ENCODE measurements at regions not wholly inside any gene's neighbourhood (a gene's known extent, or its start where the extent isn't known, plus 50 kb on each side); places are given as distances from the start of the nearest gene placed in this dataset.

DNA sequence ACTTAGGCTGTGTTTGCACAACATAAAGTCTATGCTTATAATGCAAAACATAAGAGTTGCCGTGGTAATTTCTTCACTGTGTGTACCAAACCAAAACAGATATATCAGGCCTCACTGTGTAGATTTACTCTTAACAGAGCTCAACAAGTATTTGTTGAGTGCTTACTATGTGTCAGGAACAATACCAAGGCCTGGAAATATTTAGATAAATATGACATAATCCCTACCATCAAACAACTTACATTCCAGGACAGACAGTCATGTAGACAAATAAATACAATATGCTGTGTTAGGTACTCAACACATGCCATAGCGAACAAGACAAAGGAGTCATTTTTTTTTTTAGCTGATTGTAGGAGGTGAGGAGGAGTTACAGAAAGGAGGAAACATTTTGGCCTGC, 554.0 kb downstream of the NSUN3 start:
- Histone ChIP-seq H3K27ac (no peak overlapping the region), H3K79me2 (no peaks in the 10 kb centered on the region), H3K4me1 (no peaks in the 10 kb centered on the region), H3K36me3 (ENCODE audit: control insufficient read depth, insufficient read depth, low read length) (no peaks in the 10 kb centered on the region), H3K4me3 (ENCODE audit: low read depth, low read length) (no peak overlapping the region), H3K4me2 (ENCODE audit: low read length) (no peak overlapping the region), H2AFZ (no peak overlapping the region), H3K9me3 (ENCODE audit: control insufficient read depth, low read length) (no peaks in the 10 kb centered on the region), H3K27me3 (ENCODE audit: control insufficient read depth, insufficient read depth, low read length) (no peaks in the 10 kb centered on the region), H3K9ac (no peak overlapping the region)
- TF ChIP-seq, protein P1, sequence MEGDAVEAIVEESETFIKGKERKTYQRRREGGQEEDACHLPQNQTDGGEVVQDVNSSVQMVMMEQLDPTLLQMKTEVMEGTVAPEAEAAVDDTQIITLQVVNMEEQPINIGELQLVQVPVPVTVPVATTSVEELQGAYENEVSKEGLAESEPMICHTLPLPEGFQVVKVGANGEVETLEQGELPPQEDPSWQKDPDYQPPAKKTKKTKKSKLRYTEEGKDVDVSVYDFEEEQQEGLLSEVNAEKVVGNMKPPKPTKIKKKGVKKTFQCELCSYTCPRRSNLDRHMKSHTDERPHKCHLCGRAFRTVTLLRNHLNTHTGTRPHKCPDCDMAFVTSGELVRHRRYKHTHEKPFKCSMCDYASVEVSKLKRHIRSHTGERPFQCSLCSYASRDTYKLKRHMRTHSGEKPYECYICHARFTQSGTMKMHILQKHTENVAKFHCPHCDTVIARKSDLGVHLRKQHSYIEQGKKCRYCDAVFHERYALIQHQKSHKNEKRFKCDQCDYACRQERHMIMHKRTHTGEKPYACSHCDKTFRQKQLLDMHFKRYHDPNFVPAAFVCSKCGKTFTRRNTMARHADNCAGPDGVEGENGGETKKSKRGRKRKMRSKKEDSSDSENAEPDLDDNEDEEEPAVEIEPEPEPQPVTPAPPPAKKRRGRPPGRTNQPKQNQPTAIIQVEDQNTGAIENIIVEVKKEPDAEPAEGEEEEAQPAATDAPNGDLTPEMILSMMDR (IDR thresholded peaks at IDR 0.05): no peak

DNA sequence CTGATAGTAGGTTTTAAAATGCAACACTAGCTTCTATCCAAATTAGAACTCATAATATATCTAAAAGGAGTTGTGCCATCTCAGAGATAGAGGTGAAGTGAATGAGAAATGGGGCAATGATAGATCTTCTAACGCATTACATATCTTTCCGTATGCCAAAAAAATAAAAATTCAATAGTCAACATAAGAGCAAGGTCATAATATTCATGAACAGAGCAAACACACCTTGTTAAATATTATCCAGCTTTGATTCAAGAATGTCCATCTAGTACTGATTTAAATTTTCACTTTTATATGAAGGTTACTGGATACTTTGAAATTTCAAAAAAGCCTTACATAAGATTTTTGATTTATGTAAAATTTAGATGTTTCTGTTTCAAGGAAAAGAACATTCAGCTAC, 554.5 kb downstream of the NSUN3 start:
- H3K36me3 ChIP-seq (ENCODE audit: control insufficient read depth, insufficient read depth, low read length): no peaks in the 10 kb centered on the region
- no peaks in the 10 kb centered on the region for H3K27me3 ChIP-seq (ENCODE audit: control insufficient read depth, insufficient read depth, low read length)
- H3K4me3 ChIP-seq (ENCODE audit: low read depth, low read length): no peak overlapping the region
- TF ChIP-seq, protein P1 (IDR thresholded peaks at IDR 0.05): no peak
- H3K9ac ChIP-seq: no peak overlapping the region
- H2AFZ ChIP-seq: no peak overlapping the region
- no peaks in the 10 kb centered on the region for H3K79me2 ChIP-seq
- H3K9me3 ChIP-seq (ENCODE audit: control insufficient read depth, low read length): no peaks in the 10 kb centered on the region
- no peak overlapping the region for H3K27ac ChIP-seq
- H3K4me1 ChIP-seq: no peaks in the 10 kb centered on the region
- H3K4me2 ChIP-seq (ENCODE audit: low read length): no peak overlapping the region

DNA sequence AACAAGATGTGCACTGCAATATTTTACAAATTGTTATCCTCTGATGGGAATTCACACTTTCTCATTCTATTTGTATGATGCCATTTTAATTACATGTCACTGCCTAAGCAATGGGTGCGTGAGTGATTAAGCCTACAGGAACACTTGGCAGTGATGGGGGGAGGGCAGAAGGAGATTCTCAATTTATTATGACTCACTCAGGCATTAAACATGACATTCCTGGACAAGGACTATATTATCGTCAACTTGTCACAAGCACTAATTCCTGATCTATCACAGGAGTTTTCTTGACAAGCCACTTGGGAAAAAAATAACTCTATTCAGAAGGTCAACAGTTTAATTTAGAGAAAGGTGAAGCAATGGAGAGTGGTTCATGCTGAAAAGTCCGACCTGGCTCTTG, 556.8 kb downstream of the NSUN3 start:
- no peaks in the 10 kb centered on the region for H3K9me3 ChIP-seq (ENCODE audit: control insufficient read depth, low read length)
- no peaks in the 10 kb centered on the region for H3K4me1 ChIP-seq
- H3K36me3 ChIP-seq (ENCODE audit: control insufficient read depth, insufficient read depth, low read length): no peaks in the 10 kb centered on the region
- H3K27me3 ChIP-seq (ENCODE audit: control insufficient read depth, insufficient read depth, low read length): no peaks in the 10 kb centered on the region
- no peak overlapping the region for H3K4me2 ChIP-seq (ENCODE audit: low read length)
- H3K4me3 ChIP-seq (ENCODE audit: low read depth, low read length): no peak overlapping the region
- H3K79me2 ChIP-seq: no peaks in the 10 kb centered on the region
- H2AFZ ChIP-seq: no peak overlapping the region
- H3K27ac ChIP-seq: no peak overlapping the region
- H3K9ac ChIP-seq: no peak overlapping the region
- TF ChIP-seq, protein P1 (IDR thresholded peaks at IDR 0.05): no peak

DNA sequence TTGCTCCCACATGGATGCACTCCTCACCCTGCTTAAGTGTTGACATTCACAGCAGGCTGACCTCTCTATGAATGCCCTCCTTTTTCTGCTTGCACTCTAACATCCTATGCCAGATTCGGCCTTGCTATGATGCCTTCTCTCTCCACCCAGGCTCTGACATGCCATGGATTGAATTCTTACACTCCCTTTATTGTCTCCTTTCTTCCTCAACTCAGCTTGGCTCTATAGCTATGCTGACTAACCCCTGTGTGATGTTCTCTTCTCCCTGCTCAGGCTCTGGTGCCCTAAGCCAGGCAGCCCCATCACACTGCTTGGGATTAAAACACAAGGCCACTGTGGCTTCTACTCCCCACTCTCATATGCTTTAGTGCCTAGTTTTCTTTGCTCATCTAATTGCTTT, 563.7 kb downstream of the NSUN3 start:
- Histone ChIP-seq H3K27me3 (ENCODE audit: control insufficient read depth, insufficient read depth, low read length) (no peaks in the 10 kb centered on the region), H3K36me3 (ENCODE audit: control insufficient read depth, insufficient read depth, low read length) (no peaks in the 10 kb centered on the region), H3K79me2 (no peaks in the 10 kb centered on the region), H2AFZ (no peak overlapping the region), H3K4me2 (ENCODE audit: low read length) (no peak overlapping the region), H3K9ac (no peak overlapping the region), H3K27ac (no peak overlapping the region), H3K9me3 (ENCODE audit: control insufficient read depth, low read length) (no peaks in the 10 kb centered on the region), H3K4me1 (no peaks in the 10 kb centered on the region), H3K4me3 (ENCODE audit: low read depth, low read length) (no peak overlapping the region)
- TF ChIP-seq, protein P1 (IDR thresholded peaks at IDR 0.05): no peak

DNA sequence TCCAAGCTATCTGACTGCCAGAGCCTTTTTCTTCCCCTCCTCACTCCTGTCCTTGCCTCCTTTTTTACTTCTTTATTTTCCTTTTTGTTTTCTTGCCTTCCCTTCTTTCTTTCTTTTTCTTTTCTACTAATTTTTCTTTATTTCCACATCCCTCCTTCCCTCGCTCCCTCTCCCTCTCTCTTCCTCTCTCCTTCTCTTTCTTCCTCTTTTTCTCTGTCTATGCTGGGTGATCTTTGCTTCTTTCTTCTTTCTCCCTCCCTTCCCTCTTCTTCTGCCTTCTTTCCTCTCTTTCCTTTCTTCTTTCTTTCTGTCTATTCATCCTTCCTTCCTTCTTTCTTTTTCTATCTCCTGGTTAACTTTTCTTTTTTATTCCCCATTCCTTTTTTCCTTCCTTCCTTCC, 564.8 kb downstream of the NSUN3 start:
- Histone ChIP-seq H3K9ac (no peak overlapping the region), H3K4me3 (ENCODE audit: low read depth, low read length) (no peak overlapping the region), H3K27ac (no peak overlapping the region), H3K4me1 (no peaks in the 10 kb centered on the region), H3K4me2 (ENCODE audit: low read length) (no peak overlapping the region), H3K79me2 (no peaks in the 10 kb centered on the region), H2AFZ (no peak overlapping the region), H3K9me3 (ENCODE audit: control insufficient read depth, low read length) (no peaks in the 10 kb centered on the region), H3K27me3 (ENCODE audit: control insufficient read depth, insufficient read depth, low read length) (no peaks in the 10 kb centered on the region), H3K36me3 (ENCODE audit: control insufficient read depth, insufficient read depth, low read length) (no peaks in the 10 kb centered on the region)
- TF ChIP-seq, protein P1 (IDR thresholded peaks at IDR 0.05): no peak

All from parathyroid adenoma (tissue), 2 donors.